HEK293 (cell line): ENCODE measurements at regions not wholly inside any gene's neighbourhood (a gene's known extent, or its start where the extent isn't known, plus 50 kb on each side); places are given as distances from the start of the nearest gene placed in this dataset.

Source experiments
- CTCF ChIA-PET: fragments of 350-600 bp; formaldehyde crosslinking; extraction: SDS; loops from one replicate; lab custom pipeline; 2021; ENCODE audit warnings: antibody characterized with exemption; lab: Yijun Ruan, JAX
- POLR2A ChIA-PET: fragments of 300-600 bp; formaldehyde crosslinking; extraction: SDS; loops from one replicate; lab custom pipeline; 2020; ENCODE audit warnings: antibody characterized with exemption, inconsistent platforms; lab: Yijun Ruan, JAX
- H3K27ac ChIP-seq: fragments of 200-500 bp; sonication (Bioruptor generic); 2 replicates; pipeline ENCODE4 v1.5.1; 2014; ENCODE audit warnings: low read depth, low read length, control low read depth, inconsistent platforms; ENCODE audit errors: extremely low read depth
- H3K36me3 ChIP-seq, 2 experiments: fragments of 200-500 bp in 1 of 2; sonication (Bioruptor generic) in 1 of 2; 1 replicate in 1 of 2; 2 replicates in 1 of 2; pipeline ENCODE4 v1.5.1; 2014 to 2017; ENCODE audit warnings: inconsistent platforms in 2 of 2, low read length in 2 of 2; ENCODE audit not compliant: control insufficient read depth in 2 of 2, insufficient read depth in 1 of 2
- H3K4me1 ChIP-seq: fragments of 200-500 bp; sonication (Bioruptor generic); 2 replicates; pipeline ENCODE4 v1.5.1; 2014; ENCODE audit warnings: mild to moderate bottlenecking, low read length, inconsistent platforms; ENCODE audit not compliant: control insufficient read depth, insufficient read depth
- H3K4me3 ChIP-seq: 2 replicates; pipeline ENCODE4 v1.5.1; 2011; ENCODE audit warnings: low read depth, mild to moderate bottlenecking, control low read depth, low read length, moderate library complexity
- H3K9me3 ChIP-seq: fragments of 200-500 bp; sonication (Bioruptor generic); 2 replicates; pipeline ENCODE4 v1.5.1; 2014; ENCODE audit warnings: low read depth, low read length, inconsistent platforms; ENCODE audit not compliant: control insufficient read depth, insufficient read depth
- BCL11A ChIP-seq: fragments of 450-650 bp; formaldehyde crosslinking; IDR thresholded peaks from 2 replicates; pipeline ENCODE4 v1.5.1; 2016; ENCODE audit warnings: low read depth, missing biosample characterization, missing genetic modification characterization
- HOXD13 ChIP-seq: sonication (generic); formaldehyde crosslinking; IDR thresholded peaks from 2 replicates; pipeline ENCODE4 v1.8.0; 2022; ENCODE audit warnings: missing genetic modification reagents, borderline replicate concordance
- IKZF3 ChIP-seq: fragments of 450-650 bp; IDR thresholded peaks from 2 replicates; pipeline ENCODE4 v1.5.0; 2018; ENCODE audit warnings: missing biosample characterization, mild to moderate bottlenecking, missing genetic modification characterization, moderate library complexity
- TCF7L2 ChIP-seq: IDR thresholded peaks from 2 replicates; pipeline ENCODE4 v1.6.1; 2011; ENCODE audit warnings: low read depth, mild to moderate bottlenecking, inconsistent platforms, low read length, moderate library complexity, borderline replicate concordance
- ZBTB1 ChIP-seq: fragments of 450-650 bp; formaldehyde crosslinking; IDR thresholded peaks from 2 replicates; pipeline ENCODE4 v1.5.1; 2016; ENCODE audit warnings: missing biosample characterization, missing genetic modification characterization
- ZNF138 ChIP-seq: fragments of 450-650 bp; formaldehyde crosslinking; IDR thresholded peaks from 2 replicates; pipeline ENCODE4 v1.5.1; 2016; ENCODE audit warnings: missing biosample characterization, missing genetic modification characterization, borderline replicate concordance
- ZNF16 ChIP-seq: fragments of 450-650 bp; formaldehyde crosslinking; IDR thresholded peaks from 2 replicates; pipeline ENCODE4 v1.5.1; 2016; ENCODE audit warnings: low read depth, missing biosample characterization, missing genetic modification characterization
- ZNF37A ChIP-seq: fragments of 450-650 bp; IDR thresholded peaks from 2 replicates; pipeline ENCODE4 v1.5.1; 2018; ENCODE audit warnings: missing biosample characterization, missing genetic modification characterization
- ZNF701 ChIP-seq: fragments of 450-650 bp; formaldehyde crosslinking; IDR thresholded peaks from 2 replicates; pipeline ENCODE4 v1.5.1; 2016; ENCODE audit warnings: missing biosample characterization, missing genetic modification characterization
- ZNF791 ChIP-seq: fragments of 450-650 bp; formaldehyde crosslinking; IDR thresholded peaks from 2 replicates; pipeline ENCODE4 v1.5.1; 2016; ENCODE audit warnings: missing biosample characterization, missing genetic modification characterization
- TF ChIP-seq, protein P1 (sequence below): fragments of 450-650 bp; formaldehyde crosslinking; IDR thresholded peaks from 2 replicates; pipeline ENCODE4 v1.5.1; 2016; ENCODE audit warnings: missing biosample characterization, missing genetic modification characterization
- TF ChIP-seq, protein P2 (sequence below): fragments of 450-650 bp; formaldehyde crosslinking; IDR thresholded peaks from 2 replicates; pipeline ENCODE4 v1.5.1; 2016; ENCODE audit warnings: missing biosample characterization, missing genetic modification characterization, borderline replicate concordance
- TF ChIP-seq, protein P3 (sequence below): fragments of 450-650 bp; formaldehyde crosslinking; IDR thresholded peaks from 2 replicates; pipeline ENCODE4 v1.5.1; 2016; ENCODE audit warnings: missing biosample characterization, missing genetic modification characterization
- TF ChIP-seq, protein P4 (sequence below): fragments of 450-650 bp; formaldehyde crosslinking; IDR thresholded peaks from 2 replicates; pipeline ENCODE4 v1.5.1; 2017; ENCODE audit warnings: missing biosample characterization, missing genetic modification characterization
- TF ChIP-seq, protein P5 (sequence below): IDR thresholded peaks from 2 replicates; pipeline ENCODE4 v1.6.1; 2011; ENCODE audit warnings: mild to moderate bottlenecking, low read depth, low read length, borderline replicate concordance
- TF ChIP-seq, protein P6 (sequence below): fragments of 450-650 bp; formaldehyde crosslinking; IDR thresholded peaks from 2 replicates; pipeline ENCODE4 v1.5.1; 2016; ENCODE audit warnings: missing biosample characterization, missing genetic modification characterization
- TF ChIP-seq, protein P7 (sequence below): fragments of 450-650 bp; formaldehyde crosslinking; IDR thresholded peaks from 2 replicates; pipeline ENCODE4 v1.5.1; 2016; ENCODE audit warnings: missing biosample characterization, missing genetic modification characterization

DNA sequence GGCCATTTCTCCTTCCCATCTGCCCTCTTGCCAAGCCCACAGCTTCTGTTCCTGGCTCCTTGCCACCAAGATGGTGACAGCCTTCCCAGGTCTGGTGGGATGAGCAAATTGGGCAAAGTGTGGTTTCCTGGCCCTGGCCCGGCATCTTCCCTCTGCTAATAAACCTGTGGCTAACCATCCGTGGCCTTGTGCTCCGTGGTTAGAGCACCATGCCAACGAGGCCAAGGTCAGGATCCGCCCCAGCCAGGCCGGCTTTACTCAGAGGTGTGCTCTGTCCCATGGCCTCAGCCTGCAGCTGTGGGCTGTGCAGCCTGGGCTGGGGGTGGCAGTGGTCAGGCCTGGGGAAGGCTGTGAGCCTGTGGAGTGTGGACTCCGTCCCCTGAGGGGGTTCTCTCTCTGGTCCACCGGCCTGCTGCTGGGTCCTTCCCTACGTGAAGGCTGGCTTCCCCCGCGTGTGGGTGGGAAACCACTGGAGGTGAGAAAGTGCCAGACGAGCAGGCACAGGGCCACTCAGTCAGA is 117.4 kb downstream of the VEGFA start (continued):
- TF ChIP-seq, protein P1, sequence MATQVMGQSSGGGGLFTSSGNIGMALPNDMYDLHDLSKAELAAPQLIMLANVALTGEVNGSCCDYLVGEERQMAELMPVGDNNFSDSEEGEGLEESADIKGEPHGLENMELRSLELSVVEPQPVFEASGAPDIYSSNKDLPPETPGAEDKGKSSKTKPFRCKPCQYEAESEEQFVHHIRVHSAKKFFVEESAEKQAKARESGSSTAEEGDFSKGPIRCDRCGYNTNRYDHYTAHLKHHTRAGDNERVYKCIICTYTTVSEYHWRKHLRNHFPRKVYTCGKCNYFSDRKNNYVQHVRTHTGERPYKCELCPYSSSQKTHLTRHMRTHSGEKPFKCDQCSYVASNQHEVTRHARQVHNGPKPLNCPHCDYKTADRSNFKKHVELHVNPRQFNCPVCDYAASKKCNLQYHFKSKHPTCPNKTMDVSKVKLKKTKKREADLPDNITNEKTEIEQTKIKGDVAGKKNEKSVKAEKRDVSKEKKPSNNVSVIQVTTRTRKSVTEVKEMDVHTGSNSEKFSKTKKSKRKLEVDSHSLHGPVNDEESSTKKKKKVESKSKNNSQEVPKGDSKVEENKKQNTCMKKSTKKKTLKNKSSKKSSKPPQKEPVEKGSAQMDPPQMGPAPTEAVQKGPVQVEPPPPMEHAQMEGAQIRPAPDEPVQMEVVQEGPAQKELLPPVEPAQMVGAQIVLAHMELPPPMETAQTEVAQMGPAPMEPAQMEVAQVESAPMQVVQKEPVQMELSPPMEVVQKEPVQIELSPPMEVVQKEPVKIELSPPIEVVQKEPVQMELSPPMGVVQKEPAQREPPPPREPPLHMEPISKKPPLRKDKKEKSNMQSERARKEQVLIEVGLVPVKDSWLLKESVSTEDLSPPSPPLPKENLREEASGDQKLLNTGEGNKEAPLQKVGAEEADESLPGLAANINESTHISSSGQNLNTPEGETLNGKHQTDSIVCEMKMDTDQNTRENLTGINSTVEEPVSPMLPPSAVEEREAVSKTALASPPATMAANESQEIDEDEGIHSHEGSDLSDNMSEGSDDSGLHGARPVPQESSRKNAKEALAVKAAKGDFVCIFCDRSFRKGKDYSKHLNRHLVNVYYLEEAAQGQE, result no peak
- TF ChIP-seq, protein P2, sequence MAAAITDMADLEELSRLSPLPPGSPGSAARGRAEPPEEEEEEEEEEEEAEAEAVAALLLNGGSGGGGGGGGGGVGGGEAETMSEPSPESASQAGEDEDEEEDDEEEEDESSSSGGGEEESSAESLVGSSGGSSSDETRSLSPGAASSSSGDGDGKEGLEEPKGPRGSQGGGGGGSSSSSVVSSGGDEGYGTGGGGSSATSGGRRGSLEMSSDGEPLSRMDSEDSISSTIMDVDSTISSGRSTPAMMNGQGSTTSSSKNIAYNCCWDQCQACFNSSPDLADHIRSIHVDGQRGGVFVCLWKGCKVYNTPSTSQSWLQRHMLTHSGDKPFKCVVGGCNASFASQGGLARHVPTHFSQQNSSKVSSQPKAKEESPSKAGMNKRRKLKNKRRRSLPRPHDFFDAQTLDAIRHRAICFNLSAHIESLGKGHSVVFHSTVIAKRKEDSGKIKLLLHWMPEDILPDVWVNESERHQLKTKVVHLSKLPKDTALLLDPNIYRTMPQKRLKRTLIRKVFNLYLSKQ (tag by site-specific recombination), result no peak
- TF ChIP-seq, protein P3, sequence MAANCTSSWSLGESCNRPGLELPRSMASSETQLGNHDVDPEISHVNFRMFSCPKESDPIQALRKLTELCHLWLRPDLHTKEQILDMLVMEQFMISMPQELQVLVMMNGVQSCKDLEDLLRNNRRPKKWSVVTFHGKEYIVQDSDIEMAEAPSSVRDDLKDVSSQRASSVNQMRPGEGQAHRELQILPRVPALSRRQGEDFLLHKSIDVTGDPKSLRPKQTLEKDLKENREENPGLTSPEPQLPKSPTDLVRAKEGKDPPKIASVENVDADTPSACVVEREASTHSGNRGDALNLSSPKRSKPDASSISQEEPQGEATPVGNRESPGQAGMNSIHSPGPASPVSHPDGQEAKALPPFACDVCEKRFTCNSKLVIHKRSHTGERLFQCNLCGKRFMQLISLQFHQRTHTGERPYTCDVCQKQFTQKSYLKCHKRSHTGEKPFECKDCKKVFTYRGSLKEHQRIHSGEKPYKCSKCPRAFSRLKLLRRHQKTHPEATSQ (tag by site-specific recombination), result no peak
- TF ChIP-seq, protein P4, sequence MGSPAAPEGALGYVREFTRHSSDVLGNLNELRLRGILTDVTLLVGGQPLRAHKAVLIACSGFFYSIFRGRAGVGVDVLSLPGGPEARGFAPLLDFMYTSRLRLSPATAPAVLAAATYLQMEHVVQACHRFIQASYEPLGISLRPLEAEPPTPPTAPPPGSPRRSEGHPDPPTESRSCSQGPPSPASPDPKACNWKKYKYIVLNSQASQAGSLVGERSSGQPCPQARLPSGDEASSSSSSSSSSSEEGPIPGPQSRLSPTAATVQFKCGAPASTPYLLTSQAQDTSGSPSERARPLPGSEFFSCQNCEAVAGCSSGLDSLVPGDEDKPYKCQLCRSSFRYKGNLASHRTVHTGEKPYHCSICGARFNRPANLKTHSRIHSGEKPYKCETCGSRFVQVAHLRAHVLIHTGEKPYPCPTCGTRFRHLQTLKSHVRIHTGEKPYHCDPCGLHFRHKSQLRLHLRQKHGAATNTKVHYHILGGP (tag by site-specific recombination), result no peak
- TF ChIP-seq ZNF37A (tag by site-specific recombination) (no peak), BCL11A (tag by site-specific recombination) (no peak), ZNF16 (tag by site-specific recombination) (no peak), HOXD13 (CRISPR knock-in tag) (no peak), ZBTB1 (tag by site-specific recombination) (no peak), ZNF138 (tag by site-specific recombination) (no peak), IKZF3 (tag by site-specific recombination) (no peak)
- TF ChIP-seq, protein P5, sequence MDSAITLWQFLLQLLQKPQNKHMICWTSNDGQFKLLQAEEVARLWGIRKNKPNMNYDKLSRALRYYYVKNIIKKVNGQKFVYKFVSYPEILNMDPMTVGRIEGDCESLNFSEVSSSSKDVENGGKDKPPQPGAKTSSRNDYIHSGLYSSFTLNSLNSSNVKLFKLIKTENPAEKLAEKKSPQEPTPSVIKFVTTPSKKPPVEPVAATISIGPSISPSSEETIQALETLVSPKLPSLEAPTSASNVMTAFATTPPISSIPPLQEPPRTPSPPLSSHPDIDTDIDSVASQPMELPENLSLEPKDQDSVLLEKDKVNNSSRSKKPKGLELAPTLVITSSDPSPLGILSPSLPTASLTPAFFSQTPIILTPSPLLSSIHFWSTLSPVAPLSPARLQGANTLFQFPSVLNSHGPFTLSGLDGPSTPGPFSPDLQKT, result no peak

DNA sequence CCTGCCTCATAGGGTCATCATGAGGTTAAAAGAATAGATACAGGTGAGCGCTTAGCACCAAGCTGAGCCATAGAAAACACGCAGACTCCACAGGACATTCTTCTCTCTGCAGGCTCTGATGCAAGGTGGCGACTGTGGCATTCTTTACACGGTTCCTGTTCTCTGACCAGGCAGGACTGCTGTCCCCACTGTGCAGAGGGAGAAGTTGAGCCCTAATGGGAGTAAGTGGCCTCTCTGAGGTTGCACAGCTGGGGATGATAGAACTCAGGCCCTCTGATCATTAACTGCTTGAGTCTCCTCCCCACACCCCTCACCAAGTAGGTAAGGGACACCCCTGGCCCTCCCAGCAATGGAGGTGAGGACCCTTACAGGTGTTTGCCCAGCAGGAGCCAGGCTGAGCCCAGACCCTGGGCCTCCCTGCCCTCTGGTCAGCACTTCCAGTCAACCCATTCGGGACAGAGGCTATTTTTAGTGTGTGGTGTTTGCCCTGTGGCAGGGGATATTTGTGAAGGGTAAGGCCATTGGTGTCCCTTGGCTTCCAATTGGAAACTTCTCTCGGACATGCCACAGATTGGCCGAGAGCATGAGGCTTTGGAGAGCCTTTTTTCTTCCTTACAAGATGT is 116.8 kb downstream of the VEGFA start:
- no peaks in the 10 kb centered on the region for H3K36me3 ChIP-seq
- POLR2A ChIA-PET, result no interaction called here
- CTCF ChIA-PET, result interaction anchor here (0.6 to 2.3 kb wide), 2 partner anchors 23 to 31 kb away, joined by 3 to 8 read pairs; no protein-coding TSS in a partner anchor
- no peak overlapping the region for H3K27ac ChIP-seq
- TF ChIP-seq ZNF138 (tag by site-specific recombination) (no peak), TCF7L2 (no peak), ZNF791 (no peak), ZNF701 (tag by site-specific recombination) (no peak)
- TF ChIP-seq, protein P6, sequence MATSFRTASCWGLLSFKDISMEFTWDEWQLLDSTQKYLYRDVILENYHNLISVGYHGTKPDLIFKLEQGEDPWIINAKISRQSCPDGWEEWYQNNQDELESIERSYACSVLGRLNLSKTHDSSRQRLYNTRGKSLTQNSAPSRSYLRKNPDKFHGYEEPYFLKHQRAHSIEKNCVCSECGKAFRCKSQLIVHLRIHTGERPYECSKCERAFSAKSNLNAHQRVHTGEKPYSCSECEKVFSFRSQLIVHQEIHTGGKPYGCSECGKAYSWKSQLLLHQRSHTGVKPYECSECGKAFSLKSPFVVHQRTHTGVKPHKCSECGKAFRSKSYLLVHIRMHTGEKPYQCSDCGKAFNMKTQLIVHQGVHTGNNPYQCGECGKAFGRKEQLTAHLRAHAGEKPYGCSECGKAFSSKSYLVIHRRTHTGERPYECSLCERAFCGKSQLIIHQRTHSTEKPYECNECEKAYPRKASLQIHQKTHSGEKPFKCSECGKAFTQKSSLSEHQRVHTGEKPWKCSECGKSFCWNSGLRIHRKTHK, result no peak
- TF ChIP-seq, protein P7, sequence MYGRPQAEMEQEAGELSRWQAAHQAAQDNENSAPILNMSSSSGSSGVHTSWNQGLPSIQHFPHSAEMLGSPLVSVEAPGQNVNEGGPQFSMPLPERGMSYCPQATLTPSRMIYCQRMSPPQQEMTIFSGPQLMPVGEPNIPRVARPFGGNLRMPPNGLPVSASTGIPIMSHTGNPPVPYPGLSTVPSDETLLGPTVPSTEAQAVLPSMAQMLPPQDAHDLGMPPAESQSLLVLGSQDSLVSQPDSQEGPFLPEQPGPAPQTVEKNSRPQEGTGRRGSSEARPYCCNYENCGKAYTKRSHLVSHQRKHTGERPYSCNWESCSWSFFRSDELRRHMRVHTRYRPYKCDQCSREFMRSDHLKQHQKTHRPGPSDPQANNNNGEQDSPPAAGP (tag by site-specific recombination), result no peak
- H3K4me3 ChIP-seq, result no peak overlapping the region
- H3K4me1 ChIP-seq, result no peaks in the 10 kb centered on the region
- H3K9me3 ChIP-seq, result no peaks in the 10 kb centered on the region
